Right lobe of liver (tissue), 4 donors: ENCODE measurements at regions not wholly inside any gene's neighbourhood (a gene's known extent, or its start where the extent isn't known, plus 50 kb on each side); places are given as distances from the start of the nearest gene placed in this dataset.

Experiments used
- POLR2A ChIP-seq: fragments of 450-650 bp; IDR thresholded peaks from one replicate; pipeline ENCODE4 v1.6.1; 2017; ENCODE audit warnings: antibody characterized with exemption, mild to moderate bottlenecking
- TF ChIP-seq, protein P1 (sequence below), 4 donors: fragments of 200-600 bp in 3 of 4; fragments of 450-650 bp in 1 of 4; IDR thresholded peaks; one replicate each; pipeline versions ENCODE4 v1.5.1 to v1.8.0; 2016 to 2022; ENCODE audit warnings: antibody characterized with exemption in 4 of 4, mild to moderate bottlenecking in 2 of 4
- donor health status: DM: no; HTN: no; CAD: no.
- donor health status: DM: no; HTN: no; CAD: no.
- donor health status: DM: no; HTN: yes; CAD: no.

DNA sequence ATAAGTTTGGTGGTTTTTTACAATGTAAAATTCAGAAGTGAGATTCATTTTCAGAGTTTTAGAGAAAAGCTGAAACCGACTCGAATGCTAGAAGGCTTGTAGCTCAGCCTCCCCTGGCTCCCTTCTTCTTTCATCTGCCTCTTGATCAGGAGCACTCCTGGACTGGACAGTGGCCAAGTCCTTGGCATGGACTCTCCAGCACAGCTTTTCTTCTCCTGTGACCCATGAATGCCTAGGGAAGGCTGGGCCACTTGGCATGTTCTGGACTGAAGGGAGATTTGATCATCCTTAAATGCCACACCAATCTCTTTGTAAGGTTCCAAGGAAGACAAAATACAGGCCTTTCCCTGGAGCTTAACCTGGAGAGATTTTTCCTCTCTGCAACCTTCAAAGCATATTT is 384.0 kb upstream of the SASH1 start:
- TF ChIP-seq, protein P1, sequence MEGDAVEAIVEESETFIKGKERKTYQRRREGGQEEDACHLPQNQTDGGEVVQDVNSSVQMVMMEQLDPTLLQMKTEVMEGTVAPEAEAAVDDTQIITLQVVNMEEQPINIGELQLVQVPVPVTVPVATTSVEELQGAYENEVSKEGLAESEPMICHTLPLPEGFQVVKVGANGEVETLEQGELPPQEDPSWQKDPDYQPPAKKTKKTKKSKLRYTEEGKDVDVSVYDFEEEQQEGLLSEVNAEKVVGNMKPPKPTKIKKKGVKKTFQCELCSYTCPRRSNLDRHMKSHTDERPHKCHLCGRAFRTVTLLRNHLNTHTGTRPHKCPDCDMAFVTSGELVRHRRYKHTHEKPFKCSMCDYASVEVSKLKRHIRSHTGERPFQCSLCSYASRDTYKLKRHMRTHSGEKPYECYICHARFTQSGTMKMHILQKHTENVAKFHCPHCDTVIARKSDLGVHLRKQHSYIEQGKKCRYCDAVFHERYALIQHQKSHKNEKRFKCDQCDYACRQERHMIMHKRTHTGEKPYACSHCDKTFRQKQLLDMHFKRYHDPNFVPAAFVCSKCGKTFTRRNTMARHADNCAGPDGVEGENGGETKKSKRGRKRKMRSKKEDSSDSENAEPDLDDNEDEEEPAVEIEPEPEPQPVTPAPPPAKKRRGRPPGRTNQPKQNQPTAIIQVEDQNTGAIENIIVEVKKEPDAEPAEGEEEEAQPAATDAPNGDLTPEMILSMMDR (IDR thresholded peaks at IDR 0.05): no peak
- no peak for TF ChIP-seq POLR2A
